Skeletal muscle tissue (tissue), 3 donors: ENCODE measurements at regions not wholly inside any gene's neighbourhood (a gene's known extent, or its start where the extent isn't known, plus 50 kb on each side); places are given as distances from the start of the nearest gene placed in this dataset.
"Not testable (repeated sequence)": the region's sequence is repeated elsewhere in the genome, so short reads cannot be mapped to it uniquely, and the experiment has no call there.

ENCODE experiments used
- H3K27ac ChIP-seq: one replicate; pipeline ENCODE4 v1.7.0; 2013; ENCODE audit warnings: mild to moderate bottlenecking, low read depth, low read length, inconsistent platforms
- H3K27me3 ChIP-seq, 3 donors: one replicate each; pipeline ENCODE4 v1.7.0; 2013; ENCODE audit warnings: low read length in 3 of 3; ENCODE audit not compliant: control insufficient read depth in 3 of 3, insufficient read depth in 3 of 3
- H3K36me3 ChIP-seq, 3 donors: one replicate each; pipeline ENCODE4 v1.7.0; 2013; ENCODE audit warnings: low read length in 3 of 3; ENCODE audit not compliant: control insufficient read depth in 3 of 3, insufficient read depth in 3 of 3
- H3K4me1 ChIP-seq, 3 donors: one replicate each; pipeline ENCODE4 v1.7.0; 2013; ENCODE audit warnings: low read length in 3 of 3, mild to moderate bottlenecking in 3 of 3; ENCODE audit not compliant: control insufficient read depth in 3 of 3, insufficient read depth in 3 of 3
- H3K4me3 ChIP-seq, 3 donors: one replicate each; pipeline ENCODE4 v1.7.0; 2013; ENCODE audit warnings: low read length in 3 of 3
- H3K9ac ChIP-seq, 3 donors: one replicate each; pipeline ENCODE4 v1.7.0; 2013; ENCODE audit warnings: low read length in 3 of 3, mild to moderate bottlenecking in 3 of 3, moderate library complexity in 2 of 3, low read depth in 1 of 3
- H3K9me3 ChIP-seq, 3 donors: one replicate each; pipeline ENCODE4 v1.7.0; 2013; ENCODE audit warnings: low read length in 3 of 3; ENCODE audit not compliant: control insufficient read depth in 3 of 3
- donor health status: Osteomylitis.

- Histone ChIP-seq H3K9me3 (no peaks in the 10 kb centered on the region), H3K4me3 (no peak overlapping the region), H3K27ac (no peak overlapping the region), H3K36me3 (no peaks in the 10 kb centered on the region), H3K4me1 (no peaks in the 10 kb centered on the region), H3K9ac (no peak overlapping the region), H3K27me3 (no peaks in the 10 kb centered on the region)
These were observed 975.8 kb downstream of the C4orf33 start for GRCh38 chr4:130071746-130072145.

GRCh38 chr4:130073145-130073790, 977.3 kb downstream of the C4orf33 start:
- Histone ChIP-seq H3K9ac (no peak overlapping the region), H3K27ac (no peak overlapping the region), H3K4me1 (no peaks in the 10 kb centered on the region), H3K4me3 (no peak overlapping the region), H3K27me3 (no peaks in the 10 kb centered on the region), H3K36me3 (no peaks in the 10 kb centered on the region), H3K9me3 (no peaks in the 10 kb centered on the region)

GRCh38 chr4:130074096-130074495, 978.1 kb downstream of the C4orf33 start:
- no peak overlapping the region for H3K4me3 ChIP-seq
- H3K27me3 ChIP-seq = no peaks in the 10 kb centered on the region
- no peak overlapping the region for H3K9ac ChIP-seq
- no peaks in the 10 kb centered on the region for H3K4me1 ChIP-seq
- no peaks in the 10 kb centered on the region for H3K9me3 ChIP-seq
- no peak overlapping the region for H3K27ac ChIP-seq
- no peaks in the 10 kb centered on the region for H3K36me3 ChIP-seq

- H3K9ac ChIP-seq = no peak overlapping the region
- H3K27ac ChIP-seq = no peak overlapping the region
- H3K9me3 ChIP-seq = no peaks in the 10 kb centered on the region
- H3K27me3 ChIP-seq = no peaks in the 10 kb centered on the region
- H3K4me1 ChIP-seq = no peaks in the 10 kb centered on the region
- no peaks in the 10 kb centered on the region for H3K36me3 ChIP-seq
- H3K4me3 ChIP-seq = no peak overlapping the region
These were observed 981.3 kb downstream of the C4orf33 start for GRCh38 chr4:130077275-130077674.

- H3K9ac ChIP-seq, H3K27me3 ChIP-seq, H3K27ac ChIP-seq, H3K9me3 ChIP-seq, H3K36me3 ChIP-seq, H3K4me3 ChIP-seq, H3K4me1 ChIP-seq: not testable (repeated sequence)
These were observed 983.1 kb downstream of the C4orf33 start for GRCh38 chr4:130079027-130079426.

- H3K4me1 ChIP-seq = no peaks in the 10 kb centered on the region
- H3K9ac ChIP-seq = no peak overlapping the region
- H3K27me3 ChIP-seq = no peaks in the 10 kb centered on the region
- H3K4me3 ChIP-seq = no peak overlapping the region
- H3K9me3 ChIP-seq = no peaks in the 10 kb centered on the region
- H3K27ac ChIP-seq = no peak overlapping the region
- H3K36me3 ChIP-seq = no peaks in the 10 kb centered on the region
These were observed 985.0 kb downstream of the C4orf33 start for GRCh38 chr4:130080872-130081451.

- Histone ChIP-seq H3K9me3 (no peaks in the 10 kb centered on the region), H3K4me3 (no peak overlapping the region), H3K36me3 (no peaks in the 10 kb centered on the region), H3K27me3 (no peaks in the 10 kb centered on the region), H3K9ac (no peak overlapping the region), H3K27ac (no peak overlapping the region), H3K4me1 (no peaks in the 10 kb centered on the region)
These were observed 994.5 kb downstream of the C4orf33 start for GRCh38 chr4:130090427-130090826.

- Histone ChIP-seq H3K27ac (no peak overlapping the region), H3K4me1 (no peaks in the 10 kb centered on the region)
These were observed 996.4 kb downstream of the C4orf33 start for GRCh38 chr4:130092187-130093015.

GRCh38 chr4:130099105-130099504, 1003.2 kb downstream of the C4orf33 start:
- H3K4me1 ChIP-seq = no peaks in the 10 kb centered on the region
- no peak overlapping the region for H3K4me3 ChIP-seq
- no peaks in the 10 kb centered on the region for H3K9me3 ChIP-seq
- no peak overlapping the region for H3K9ac ChIP-seq
- H3K27me3 ChIP-seq = no peaks in the 10 kb centered on the region
- no peaks in the 10 kb centered on the region for H3K36me3 ChIP-seq
- no peak overlapping the region for H3K27ac ChIP-seq

More at GRCh38 chr4:130092187-130093015, 996.4 kb downstream of the C4orf33 start:
- Histone ChIP-seq H3K4me3 (no peak overlapping the region), H3K27me3 (no peaks in the 10 kb centered on the region), H3K9ac (no peak overlapping the region), H3K9me3 (no peaks in the 10 kb centered on the region), H3K36me3 (no peaks in the 10 kb centered on the region)

GRCh38 chr4:130110189-130110588, 1014.2 kb downstream of the C4orf33 start:
- no peak overlapping the region for H3K9ac ChIP-seq
- H3K27ac ChIP-seq = no peak overlapping the region
- no peak overlapping the region for H3K4me3 ChIP-seq
- no peaks in the 10 kb centered on the region for H3K4me1 ChIP-seq
- no peaks in the 10 kb centered on the region for H3K36me3 ChIP-seq
- H3K27me3 ChIP-seq = no peaks in the 10 kb centered on the region
- peaks cover 0 to 2% (median 2%) of the 10 kb centered on the region in 3 donors for H3K9me3 ChIP-seq
